IMR-90 (cell line): ENCODE measurements at regions not wholly inside any gene's neighbourhood (a gene's known extent, or its start where the extent isn't known, plus 50 kb on each side); places are given as distances from the start of the nearest gene placed in this dataset.

ENCODE experiments used
- ATAC-seq: fragments of 200-7000 bp; cut with Tn5 transposase; 2 replicates; pipeline ENCODE4 v1.9.1; 2020; ENCODE audit warnings: low read depth, mild to moderate bottlenecking, moderate library complexity
- BruUV-seq: library from RNA; stranded (reverse); fragments of 400-500 nt; replicated peaks from 2 replicates; lab custom pipeline; 2021; lab: Mats Ljungman, UMichigan
- CTCF ChIA-PET: fragments of 300-600 bp; formaldehyde crosslinking; extraction: SDS; loops from one replicate; lab custom pipeline; 2021; ENCODE audit warnings: antibody characterized with exemption; lab: Yijun Ruan, JAX
- POLR2A ChIA-PET: fragments of 300-600 bp; sonication (Branson Sonifier 250); formaldehyde crosslinking; loops from one replicate; lab custom pipeline; 2022; ENCODE audit warnings: antibody characterized with exemption; ENCODE audit not compliant: unreplicated experiment; lab: Charles Lee
- DNase-seq: peaks from one replicate; pipeline ENCODE4 v3.0.0; 2013
- H2AFZ ChIP-seq: replicated peaks from 2 replicates; pipeline ENCODE3; 2013; ENCODE audit warnings: low read length, mild to moderate bottlenecking; ENCODE audit not compliant: poor library complexity
- H2AK5ac ChIP-seq: 2 replicates; pipeline ENCODE4 v1.6.1; 2013; ENCODE audit warnings: low read depth, low read length, inconsistent platforms
- H2AK9ac ChIP-seq: replicated peaks from 2 replicates; pipeline ENCODE3; 2013; ENCODE audit warnings: mild to moderate bottlenecking, low read depth, low read length, moderate library complexity; ENCODE audit not compliant: poor library complexity
- H2BK120ac ChIP-seq: 2 replicates; pipeline ENCODE4 v1.6.1; 2013; ENCODE audit warnings: low read depth, low read length, inconsistent platforms
- H2BK15ac ChIP-seq: 3 replicates; pipeline ENCODE4 v1.6.1; 2013; ENCODE audit warnings: low read depth, low read length, inconsistent platforms
- H2BK20ac ChIP-seq: 2 replicates; pipeline ENCODE4 v1.6.1; 2013; ENCODE audit warnings: low read depth, mild to moderate bottlenecking, inconsistent platforms, low read length, moderate library complexity
- H2BK5ac ChIP-seq: 2 replicates; pipeline ENCODE4 v1.6.1; 2013; ENCODE audit warnings: mild to moderate bottlenecking, low read depth, low read length, inconsistent platforms; ENCODE audit not compliant: poor library complexity, severe bottlenecking
- H3K14ac ChIP-seq: replicated peaks from 2 replicates; pipeline ENCODE4 v1.6.1; 2013; ENCODE audit warnings: low read depth, low read length, inconsistent platforms
- H3K18ac ChIP-seq: 2 replicates; pipeline ENCODE4 v1.6.1; 2013; ENCODE audit warnings: low read depth, low read length, control low read depth
- H3K23ac ChIP-seq: 2 replicates; pipeline ENCODE4 v1.6.1; 2013; ENCODE audit warnings: low read depth, low read length, inconsistent platforms
- H3K27ac ChIP-seq: 2 replicates; pipeline ENCODE4 v1.5.1; 2013; ENCODE audit warnings: mild to moderate bottlenecking, control low read depth, low read length; ENCODE audit not compliant: insufficient read depth
- H3K27me3 ChIP-seq: 2 replicates; pipeline ENCODE4 v1.6.1; 2013; ENCODE audit warnings: low read length; ENCODE audit not compliant: control insufficient read depth, insufficient read depth
- H3K36me3 ChIP-seq: 2 replicates; pipeline ENCODE4 v1.6.1; 2013; ENCODE audit warnings: low read length, mixed read lengths; ENCODE audit not compliant: control insufficient read depth, insufficient read depth
- H3K4ac ChIP-seq: 2 replicates; pipeline ENCODE4 v1.6.1; 2013; ENCODE audit warnings: low read depth, low read length, inconsistent platforms
- H3K4me1 ChIP-seq: 2 replicates; pipeline ENCODE4 v1.6.1; 2013; ENCODE audit warnings: low read length, mixed read lengths; ENCODE audit not compliant: control insufficient read depth, insufficient read depth
- H3K4me2 ChIP-seq: 2 replicates; pipeline ENCODE4 v1.6.1; 2013; ENCODE audit warnings: low read depth, mild to moderate bottlenecking, control low read depth, low read length, moderate library complexity
- H3K4me3 ChIP-seq: 2 replicates; pipeline ENCODE4 v1.5.1; 2013; ENCODE audit warnings: low read depth, mild to moderate bottlenecking, control low read depth, low read length, moderate library complexity; ENCODE audit not compliant: insufficient read depth
- H3K56ac ChIP-seq: 2 replicates; pipeline ENCODE4 v1.6.1; 2013; ENCODE audit warnings: low read length, inconsistent platforms; ENCODE audit not compliant: insufficient read depth; ENCODE audit errors: extremely low read depth
- H3K79me1 ChIP-seq, 2 experiments: 2 replicates each; pipeline ENCODE4 v1.6.1; 2013; ENCODE audit warnings: low read length in 2 of 2, inconsistent platforms in 1 of 2, low read depth in 1 of 2
- H3K9ac ChIP-seq: 2 replicates; pipeline ENCODE4 v1.6.1; 2013; ENCODE audit warnings: low read depth, low read length, control low read depth
- H3K9me1 ChIP-seq: 2 replicates; pipeline ENCODE4 v1.6.1; 2013; ENCODE audit warnings: low read length, inconsistent platforms; ENCODE audit not compliant: insufficient read depth
- H3K9me3 ChIP-seq: 2 replicates; pipeline ENCODE4 v1.6.1; 2013; ENCODE audit warnings: low read length; ENCODE audit not compliant: control insufficient read depth, insufficient read depth
- H4K20me1 ChIP-seq: 2 replicates; pipeline ENCODE4 v1.6.1; 2013; ENCODE audit warnings: low read length, inconsistent platforms; ENCODE audit not compliant: insufficient read depth
- H4K5ac ChIP-seq: 2 replicates; pipeline ENCODE4 v1.6.1; 2013; ENCODE audit warnings: mild to moderate bottlenecking, low read depth, low read length, control low read depth
- H4K8ac ChIP-seq, 2 experiments: 2 replicates each; pipeline ENCODE4 v1.6.1; 2013; ENCODE audit warnings: low read depth in 2 of 2, low read length in 2 of 2, control low read depth in 1 of 2, inconsistent platforms in 1 of 2
- H4K91ac ChIP-seq: 2 replicates; pipeline ENCODE4 v1.6.1; 2013; ENCODE audit warnings: low read depth, low read length, inconsistent platforms; ENCODE audit not compliant: insufficient read depth
- BHLHE40 ChIP-seq: fragments of 150-350 bp; IDR thresholded peaks from 2 replicates; pipeline ENCODE4 v1.6.1; 2016; ENCODE audit warnings: mild to moderate bottlenecking, low read depth, low read length
- CEBPB ChIP-seq: IDR thresholded peaks from 2 replicates; pipeline ENCODE4 v1.6.1; 2012; ENCODE audit warnings: low read depth, low read length, improper control_type of control experiment
- CHD1 ChIP-seq: IDR thresholded peaks from 2 replicates; pipeline ENCODE4 v1.6.1; 2012; ENCODE audit warnings: low read depth, low read length, improper control_type of control experiment
- CTCF ChIP-seq: conservative IDR thresholded peaks from 2 replicates; pipeline ENCODE4 v1.5.1; 2012; ENCODE audit warnings: mild to moderate bottlenecking, low read depth, low read length, improper control_type of control experiment
- ELK1 ChIP-seq: fragments of 150-350 bp; IDR thresholded peaks from 2 replicates; pipeline ENCODE4 v1.6.1; 2016; ENCODE audit warnings: low read depth, mild to moderate bottlenecking, low read length, moderate library complexity, borderline replicate concordance
- FOS ChIP-seq: fragments of 150-350 bp; IDR thresholded peaks from 2 replicates; pipeline ENCODE4 v1.6.1; 2016; ENCODE audit warnings: low read depth, low read length
- MAFK ChIP-seq: IDR thresholded peaks from 2 replicates; pipeline ENCODE4 v1.6.1; 2012; ENCODE audit warnings: low read depth, low read length, improper control_type of control experiment
- MXI1 ChIP-seq: IDR thresholded peaks from 2 replicates; pipeline ENCODE4 v1.6.1; 2012; ENCODE audit warnings: low read depth, mild to moderate bottlenecking, low read length, moderate library complexity, borderline replicate concordance
- POLR2A ChIP-seq: IDR thresholded peaks from 2 replicates; pipeline ENCODE4 v1.6.1; 2012; ENCODE audit warnings: mild to moderate bottlenecking, low read depth, low read length
- RAD21 ChIP-seq: IDR thresholded peaks from 2 replicates; pipeline ENCODE4 v1.6.1; 2012; ENCODE audit warnings: low read length, improper control_type of control experiment
- RCOR1 ChIP-seq: IDR thresholded peaks from 2 replicates; pipeline ENCODE4 v1.6.1; 2012; ENCODE audit warnings: mild to moderate bottlenecking, low read length, improper control_type of control experiment; ENCODE audit not compliant: insufficient replicate concordance
- RFX5 ChIP-seq: IDR thresholded peaks from 2 replicates; pipeline ENCODE4 v1.8.0; 2012; ENCODE audit warnings: low read depth, mild to moderate bottlenecking, low read length, moderate library complexity
- SMC3 ChIP-seq: fragments of 150-350 bp; IDR thresholded peaks from 2 replicates; pipeline ENCODE4 v1.6.1; 2016; ENCODE audit warnings: low read depth, mild to moderate bottlenecking, antibody characterized with exemption, low read length, moderate library complexity
- USF2 ChIP-seq: fragments of 150-350 bp; IDR thresholded peaks from 2 replicates; pipeline ENCODE4 v1.6.1; 2017; ENCODE audit warnings: mild to moderate bottlenecking, antibody characterized with exemption, low read length, low read depth
- WGBS, 2 experiments: methylation state at CpG; one replicate each; pipeline versions ENCODE4 v1.1.5 to v1.1.7; 2013; ENCODE audit warnings: missing lambda C conversion rate in 2 of 2; ENCODE audit not compliant: insufficient read length in 1 of 2; ENCODE audit errors: extremely low coverage in 2 of 2; 5-methylcytosine and 5-hydroxymethylcytosine counted together
- dilution Hi-C: fragments of 300-500 bp; cut with HindIII; formaldehyde crosslinking; loops from one replicate; pipeline ENCODE4 v1.14.3; 2018; ENCODE audit warnings: low sequenced_read_pairs; ENCODE audit not compliant: unreplicated experiment
- in situ Hi-C: fragments of 300-500 bp; cut with MboI; formaldehyde crosslinking; loops from 3 replicates; pipeline ENCODE4 v1.14.3; 2019; ENCODE audit warnings: low sequenced_read_pairs, inconsistent platforms, mixed read lengths
- intact Hi-C: fragments of 100-400 bp; cut with micrococcal nuclease; formaldehyde crosslinking; loops from 2 replicates; pipeline ENCODE4 v1.10.0; 2022

GRCh38 chr19:23560051-23560450 is 127.0 kb downstream of the ZNF675 start:
- H3K56ac ChIP-seq: no peak overlapping the region
- no peak overlapping the region for H3K4me3 ChIP-seq
- H3K9me3 ChIP-seq: peaks cover 19% of the 10 kb centered on the region
- no peak overlapping the region for H3K23ac ChIP-seq
- H2BK15ac ChIP-seq: no peak overlapping the region
- no peak overlapping the region for H2BK5ac ChIP-seq
- H2AK9ac ChIP-seq: no peak overlapping the region
- no peak overlapping the region for H4K5ac ChIP-seq
- H3K27ac ChIP-seq: no peak overlapping the region
- no peak overlapping the region for H3K4me2 ChIP-seq
- no peak overlapping the region for H2BK120ac ChIP-seq
- no peaks in the 10 kb centered on the region for H3K4me1 ChIP-seq
- no peak overlapping the region for H2AFZ ChIP-seq
- no peak for DNase-seq
- H3K9ac ChIP-seq: no peak overlapping the region
- H3K9me1 ChIP-seq: no peaks in the 10 kb centered on the region
- no peak overlapping the region for H4K8ac ChIP-seq
- no TSS peak for BruUV-seq
- H3K18ac ChIP-seq: no peak overlapping the region
- dilution Hi-C loops (no loop called here), in situ Hi-C loops (no loop called here), intact Hi-C loops (no loop called here)
- H3K14ac ChIP-seq: no peak overlapping the region
- no peak for ATAC-seq
- no peaks in the 10 kb centered on the region for H4K20me1 ChIP-seq
- H4K91ac ChIP-seq: no peak overlapping the region
- no peak overlapping the region for H2BK20ac ChIP-seq
- H3K4ac ChIP-seq: no peak overlapping the region
- no CpG with 5 or more reads among the region's 2 CpGs for WGBS, 2 experiments
- TF ChIP-seq POLR2A: no peak
- no peak for TF ChIP-seq RAD21
- no peak for TF ChIP-seq ELK1
- no peak for TF ChIP-seq MAFK
- TF ChIP-seq CHD1: no peak
- no peak for TF ChIP-seq CEBPB
- no peak for TF ChIP-seq RFX5
- TF ChIP-seq RCOR1: no peak
- no peak for TF ChIP-seq BHLHE40
- no peak for TF ChIP-seq CTCF
- no peak for TF ChIP-seq MXI1
- no peak for TF ChIP-seq FOS
- no peak for TF ChIP-seq SMC3
- TF ChIP-seq USF2: no peak
- H2AK5ac ChIP-seq: no peak overlapping the region
- ChIA-PET CTCF (no interaction called here), POLR2A (no interaction called here)
- no peaks in the 10 kb centered on the region for H3K79me1 ChIP-seq
- H3K27me3 ChIP-seq: no peaks in the 10 kb centered on the region
- H3K36me3 ChIP-seq: no peaks in the 10 kb centered on the region
